HG03439 (cell line): ENCODE measurements at regions not wholly inside any gene's neighbourhood (a gene's known extent, or its start where the extent isn't known, plus 50 kb on each side); places are given as distances from the start of the nearest gene placed in this dataset.

Experiments
- ATAC-seq: cut with Tn5 transposase; IDR thresholded peaks from one replicate; pipeline ENCODE4 v1.9.1; 2021; ENCODE audit warnings: mild to moderate bottlenecking, moderate library complexity; ENCODE audit not compliant: unreplicated experiment

DNA sequence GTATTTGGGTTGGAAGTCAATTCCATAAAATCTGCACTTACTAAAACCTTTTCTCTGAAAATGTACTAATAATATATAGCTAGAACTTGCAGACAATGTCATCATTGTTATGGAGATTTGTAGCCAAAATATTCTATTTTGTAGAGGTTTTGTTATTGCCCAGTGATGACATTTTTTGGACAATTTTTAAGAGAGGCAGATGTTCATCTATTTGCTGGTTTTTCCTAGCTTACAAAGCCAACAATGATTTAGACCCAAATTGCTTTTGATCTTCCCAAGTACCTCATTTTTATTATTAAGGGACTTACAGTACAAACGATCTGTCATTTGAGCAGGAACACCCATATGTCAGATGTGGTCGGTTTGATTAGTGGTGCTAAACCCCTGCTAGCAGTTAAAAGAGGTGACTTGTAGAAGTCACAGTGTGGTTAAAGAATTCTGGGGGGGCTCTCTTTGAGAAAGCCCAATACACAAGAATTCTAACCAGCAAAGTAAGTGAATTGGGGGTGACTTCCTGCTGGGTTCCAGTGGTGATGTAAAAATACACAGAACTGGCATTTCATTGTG is 136.2 kb downstream of the KIT start:
- ATAC-seq, result no peak
